ENCODE measurements at regions not wholly inside any gene's neighbourhood (a gene's known extent, or its start where the extent isn't known, plus 50 kb on each side); places are given as distances from the start of the nearest gene placed in this dataset.

- TF ChIP-seq ETS1 (conservative IDR thresholded peaks at IDR 0.05; ENCODE audit: control insufficient read depth, low read depth, low read length) (no peak), POLR3A (IDR thresholded peaks at IDR 0.05; ENCODE audit: borderline replicate concordance, extremely low read depth, insufficient read depth, insufficient read length) (no peak), RFX7 (CRISPR knock-in tag; IDR thresholded peaks at IDR 0.05) (no peak), ZNF134 (CRISPR knock-in tag; conservative IDR thresholded peaks at IDR 0.05) (no peak), ILK (tag; IDR thresholded peaks at IDR 0.05; ENCODE audit: borderline replicate concordance, low read depth) (no peak), KLF1 (tag; IDR thresholded peaks at IDR 0.05) (no peak), NCOA6 (IDR thresholded peaks at IDR 0.05) (peak; percentile 67; the same call in 1 of the 2 replicates), CTCF (IDR thresholded peaks at IDR 0.05 in 2 of 3, conservative IDR thresholded peaks at IDR 0.05 in 1 of 3; ENCODE audit: insufficient read depth in 2 of 3, low read depth in 1 of 3, low read length in 3 of 3) (no peak; a peak in 2 of 6 replicates), ARID2 (IDR thresholded peaks at IDR 0.05) (no peak), ZNF449 (CRISPR knock-in tag; IDR thresholded peaks at IDR 0.05) (no peak), SIX5 (IDR thresholded peaks at IDR 0.05; ENCODE audit: borderline replicate concordance in 1 of 2, insufficient read depth in 1 of 2, low read depth in 1 of 2, low read length in 2 of 2) (no peak), ZNF133 (CRISPR knock-in tag; IDR thresholded peaks at IDR 0.05) (no peak), SP1 (CRISPR knock-in tag; IDR thresholded peaks at IDR 0.05) (peak; percentile 24; the same call in 1 of the 2 replicates), CBFA2T2 (conservative IDR thresholded peaks at IDR 0.05) (peak; percentile 95), MAFF (IDR thresholded peaks at IDR 0.05; ENCODE audit: low read length) (no peak; the same call in 1 of the 2 replicates), ZNF695 (CRISPR knock-in tag; IDR thresholded peaks at IDR 0.05) (no peak), ZNF764 (CRISPR knock-in tag; IDR thresholded peaks at IDR 0.05; ENCODE audit: low read depth) (no peak), HIVEP1 (CRISPR knock-in tag; IDR thresholded peaks at IDR 0.05) (no peak), ZNF668 (CRISPR knock-in tag; IDR thresholded peaks at IDR 0.05) (0 out of 2 replicates have a peak, but pooled peaks have one; percentile 40), FOXO4 (CRISPR knock-in tag; IDR thresholded peaks at IDR 0.05) (no peak), BRCA1 (IDR thresholded peaks at IDR 0.05) (no peak), BRCA1 (CRISPR knock-in tag; IDR thresholded peaks at IDR 0.05) (no peak)
Observed at GRCh38 chr6:11931296-11932035, 80.6 kb upstream of the HIVEP1 start (continued).

All from K562 (cell line).